H1 (cell line): ENCODE measurements at regions not wholly inside any gene's neighbourhood (a gene's known extent, or its start where the extent isn't known, plus 50 kb on each side); places are given as distances from the start of the nearest gene placed in this dataset.

Experiments used
- CTCF ChIA-PET: fragments of 300-600 bp; sonication (Branson Sonifier 250); formaldehyde crosslinking; loops from one replicate; lab custom pipeline; 2021; ENCODE audit not compliant: partially characterized antibody; lab: Charles Lee
- POLR2A ChIA-PET: fragments of 300-600 bp; sonication (Branson Sonifier 250); formaldehyde crosslinking; loops from one replicate; lab custom pipeline; 2021; ENCODE audit warnings: inconsistent platforms; ENCODE audit not compliant: partially characterized antibody; lab: Charles Lee
- DNase-seq, 2 experiments: peaks; one replicate each; pipeline versions ENCODE4 v3.0.0 to v3.0.0-alpha.2; 2010 to 2022; ENCODE audit warnings: low spot score in 2 of 2, low read depth in 1 of 2, mixed read lengths in 1 of 2
- FAIRE-seq: peaks from 2 replicates; lab custom pipeline; 2011; peaks lifted over from hg19 to GRCh38; lab: Jason Lieb, UNC
- H2AFZ ChIP-seq: 2 replicates; pipeline ENCODE4 v1.8.1; 2012; ENCODE audit warnings: low read length, inconsistent platforms
- H2AK5ac ChIP-seq: 2 replicates; pipeline ENCODE4 v1.6.1; 2013; ENCODE audit warnings: low read depth, low read length
- H2BK120ac ChIP-seq: replicated peaks from 2 replicates; pipeline ENCODE3; 2013; ENCODE audit warnings: low read depth, low read length, inconsistent platforms
- H2BK12ac ChIP-seq: 2 replicates; pipeline ENCODE4 v1.6.1; 2013; ENCODE audit warnings: low read depth, low read length
- H2BK15ac ChIP-seq: 2 replicates; pipeline ENCODE4 v1.6.1; 2013; ENCODE audit warnings: low read length
- H2BK20ac ChIP-seq: 2 replicates; pipeline ENCODE4 v1.6.1; 2013; ENCODE audit warnings: low read length
- H2BK5ac ChIP-seq: 2 replicates; pipeline ENCODE4 v1.6.1; 2013; ENCODE audit warnings: low read depth, low read length
- H3K14ac ChIP-seq: 2 replicates; pipeline ENCODE4 v1.6.1; 2013; ENCODE audit warnings: inconsistent platforms; ENCODE audit not compliant: insufficient read length
- H3K18ac ChIP-seq: 2 replicates; pipeline ENCODE4 v1.6.1; 2013; ENCODE audit warnings: low read length; ENCODE audit errors: extremely low read depth
- H3K23ac ChIP-seq: 2 replicates; pipeline ENCODE4 v1.6.1; 2013; ENCODE audit warnings: inconsistent platforms; ENCODE audit not compliant: insufficient read length
- H3K23me2 ChIP-seq: 2 replicates; pipeline ENCODE4 v1.6.1; 2013; ENCODE audit warnings: low read depth, low read length
- H3K27ac ChIP-seq: 2 replicates; pipeline ENCODE4 v1.6.1; 2011; ENCODE audit warnings: low read depth, low read length, inconsistent platforms
- H3K27me3 ChIP-seq, 4 experiments: replicated peaks in 1 of 4; 1 replicate in 1 of 4; 2 replicates in 3 of 4; pipeline versions ENCODE4 v1.6.1 to v1.8.1; 2011 to 2013; ENCODE audit warnings: low read length in 3 of 4, mild to moderate bottlenecking in 3 of 4, inconsistent platforms in 2 of 4, mixed read lengths in 2 of 4, moderate library complexity in 1 of 4; ENCODE audit not compliant: control insufficient read depth in 3 of 4, insufficient read depth in 3 of 4; ENCODE audit errors: extremely low read depth in 1 of 4
- H3K36me3 ChIP-seq, 4 experiments: 2 replicates each; pipeline versions ENCODE4 v1.6.1 to v1.8.1; 2011 to 2013; ENCODE audit warnings: mild to moderate bottlenecking in 4 of 4, low read length in 3 of 4, moderate library complexity in 2 of 4, control low read depth in 1 of 4, inconsistent platforms in 1 of 4; ENCODE audit not compliant: insufficient read depth in 4 of 4, control insufficient read depth in 2 of 4
- H3K4ac ChIP-seq: replicated peaks from 2 replicates; pipeline ENCODE3; 2013; ENCODE audit warnings: low read length, low read depth, mixed read lengths, inconsistent platforms; ENCODE audit not compliant: insufficient read length
- H3K4me1 ChIP-seq, 4 experiments: replicated peaks in 1 of 4; 1 replicate in 1 of 4; 2 replicates in 3 of 4; pipeline versions ENCODE4 v1.6.1 to v1.8.1; 2011 to 2013; ENCODE audit warnings: low read length in 3 of 4, inconsistent platforms in 2 of 4, mixed read lengths in 1 of 4; ENCODE audit not compliant: insufficient read depth in 4 of 4, control insufficient read depth in 3 of 4
- H3K4me2 ChIP-seq, 2 experiments: 2 replicates each; pipeline versions ENCODE4 v1.6.1 to v1.8.1; 2011 to 2013; ENCODE audit warnings: low read depth in 2 of 2, low read length in 2 of 2, control low read depth in 1 of 2, inconsistent platforms in 1 of 2, mild to moderate bottlenecking in 1 of 2; ENCODE audit not compliant: insufficient read depth in 1 of 2
- H3K4me3 ChIP-seq, 4 experiments: fragments of 200-600, 300-600 bp in 1 of 4; sonication (generic), shearing (Covaris generic), sonication (Bioruptor Twin) in 1 of 4; 2 replicates each; pipeline versions ENCODE4 v1.5.1 to v1.8.1; 2011 to 2016; ENCODE audit warnings: low read length in 4 of 4, low read depth in 3 of 4, control low read depth in 2 of 4, inconsistent platforms in 2 of 4, mild to moderate bottlenecking in 2 of 4, mixed read lengths in 1 of 4, moderate library complexity in 1 of 4; ENCODE audit not compliant: insufficient read depth in 2 of 4; ENCODE audit errors: extremely low read depth in 1 of 4
- H3K56ac ChIP-seq: replicated peaks from 2 replicates; pipeline ENCODE3; 2013; ENCODE audit warnings: low read depth, mild to moderate bottlenecking, mixed read lengths, low read length, inconsistent platforms; ENCODE audit not compliant: insufficient read length
- H3K79me1 ChIP-seq: 2 replicates; pipeline ENCODE4 v1.6.1; 2013; ENCODE audit warnings: low read depth, low read length, control low read depth
- H3K79me2 ChIP-seq, 2 experiments: 2 replicates each; pipeline versions ENCODE4 v1.6.1 to v1.8.1; 2012 to 2013; ENCODE audit warnings: low read length in 2 of 2, mild to moderate bottlenecking in 2 of 2, inconsistent platforms in 1 of 2; ENCODE audit not compliant: insufficient read depth in 2 of 2, control insufficient read depth in 1 of 2
- H3K9ac ChIP-seq, 4 experiments: replicated peaks in 1 of 4; 1 replicate in 1 of 4; 2 replicates in 3 of 4; pipeline versions ENCODE4 v1.6.1 to v1.8.1; 2011 to 2013; ENCODE audit warnings: low read depth in 3 of 4, low read length in 3 of 4, control low read depth in 2 of 4, mild to moderate bottlenecking in 2 of 4, moderate library complexity in 2 of 4, inconsistent platforms in 1 of 4; ENCODE audit errors: extremely low read depth in 1 of 4
- H3K9me3 ChIP-seq, 2 experiments: 2 replicates each; pipeline versions ENCODE4 v1.6.1 to v1.8.1; 2012 to 2013; ENCODE audit warnings: mild to moderate bottlenecking in 2 of 2, moderate library complexity in 2 of 2, control low read depth in 1 of 2, inconsistent platforms in 1 of 2, low read depth in 1 of 2, low read length in 1 of 2, mixed read lengths in 1 of 2; ENCODE audit not compliant: insufficient read depth in 2 of 2
- H4K20me1 ChIP-seq, 2 experiments: replicated peaks in 1 of 2; 2 replicates each; pipeline versions ENCODE3 to v1.8.1; 2011 to 2013; ENCODE audit warnings: inconsistent platforms in 2 of 2, low read length in 2 of 2, mild to moderate bottlenecking in 1 of 2; ENCODE audit not compliant: insufficient read depth in 2 of 2, control insufficient read depth in 1 of 2
- H4K5ac ChIP-seq: 2 replicates; pipeline ENCODE4 v1.6.1; 2013; ENCODE audit warnings: low read length, low read depth, mixed read lengths, inconsistent platforms; ENCODE audit not compliant: insufficient read length
- H4K8ac ChIP-seq: 2 replicates; pipeline ENCODE4 v1.8.0; 2013; ENCODE audit warnings: mild to moderate bottlenecking, moderate library complexity, low read length, inconsistent platforms; ENCODE audit not compliant: insufficient read depth; ENCODE audit errors: extremely low read depth
- H4K91ac ChIP-seq: replicated peaks from 2 replicates; pipeline ENCODE3; 2013; ENCODE audit warnings: low read length, mixed read lengths, inconsistent platforms; ENCODE audit not compliant: insufficient read length
- CHD1 ChIP-seq: IDR thresholded peaks from 2 replicates; pipeline ENCODE4 v1.6.1; 2012; ENCODE audit warnings: low read depth, low read length, improper control_type of control experiment
- KDM1A ChIP-seq: fragments of 200-600, 300-600 bp; sonication (generic); IDR thresholded peaks from 2 replicates; pipeline ENCODE4 v1.7.1; 2016; ENCODE audit warnings: mild to moderate bottlenecking, low read length, borderline replicate concordance
- RXRA ChIP-seq: IDR thresholded peaks from 2 replicates; pipeline ENCODE4 v1.6.1; 2011; ENCODE audit warnings: low read depth, mild to moderate bottlenecking, low read length, moderate library complexity; ENCODE audit not compliant: insufficient read depth
- WGBS, 2 experiments: shearing (Covaris generic) in 1 of 2; methylation state at CpG; one replicate each; pipeline versions ENCODE4 v1.1.6 to v1.1.7; 2013 to 2015; ENCODE audit warnings: low lambda C conversion rate in 2 of 2, mixed read lengths in 2 of 2, inconsistent platforms in 1 of 2, low coverage in 1 of 2, missing lambda C conversion rate in 1 of 2; ENCODE audit not compliant: insufficient replicate concordance in 2 of 2, insufficient coverage in 1 of 2, insufficient read length in 1 of 2; ENCODE audit errors: extremely low coverage in 1 of 2, missing lambda C conversion rate in 1 of 2; 5-methylcytosine and 5-hydroxymethylcytosine counted together

- Histone ChIP-seq H3K4me3 (no peak overlapping the region), H3K4me2 (no peak overlapping the region), H3K23me2 (no peaks in the 10 kb centered on the region), H4K8ac (no peak overlapping the region), H3K79me2 (no peaks in the 10 kb centered on the region), H2BK120ac (no peak overlapping the region), H3K9me3 (no peaks in the 10 kb centered on the region), H4K5ac (no peak overlapping the region), H3K23ac (no peak overlapping the region), H2BK20ac (no peak overlapping the region), H3K18ac (no peak overlapping the region), H2BK12ac (no peak overlapping the region), H3K14ac (no peak overlapping the region), H2AFZ (0 out of 2 replicates have a peak overlapping the region, but pooled peaks have one; percentile 52), H4K91ac (no peak overlapping the region), H3K9ac (no peak overlapping the region), H3K36me3 (no peaks in the 10 kb centered on the region)
- no peak for FAIRE-seq
- CTCF ChIA-PET, result interaction anchor here (1.9 kb wide), 1 partner anchor 9 kb away, joined by 5 read pairs; no protein-coding TSS in a partner anchor
- 89% methylated on average over 6 of the region's 6 CpGs; no CpG with 5 or more reads in 1 of the 2 experiments for WGBS, 2 experiments
- no peak for TF ChIP-seq RXRA
- TF ChIP-seq KDM1A, result no peak
- no peak for TF ChIP-seq CHD1
- TF ChIP-seq, all 59 proteins: peak for 0
- Histone ChIP-seq H3K4ac (no peak overlapping the region), H3K79me1 (no peaks in the 10 kb centered on the region), H2BK15ac (no peak overlapping the region), H2BK5ac (no peak overlapping the region), H4K20me1 (no peaks in the 10 kb centered on the region), H3K27ac (no peak overlapping the region), H3K4me1 (no peaks in the 10 kb centered on the region), H2AK5ac (no peak overlapping the region), H3K56ac (no peak overlapping the region), H3K27me3 (no peaks in the 10 kb centered on the region)
- POLR2A ChIA-PET, result no interaction called here
- DNase-seq, result no peak
Measured at GRCh38 chr4:126687655-126688358, 945.0 kb upstream of the INTU start.
